GM12878 (cell line): ENCODE measurements at regions not wholly inside any gene's neighbourhood (a gene's known extent, or its start where the extent isn't known, plus 50 kb on each side); places are given as distances from the start of the nearest gene placed in this dataset.

Experiments used
- ETV6 ChIP-seq, 2 experiments: fragments of 450-650 bp in 1 of 2; IDR thresholded peaks in 1 of 2; conservative IDR thresholded peaks in 1 of 2; 2 replicates each; pipeline ENCODE4 v1.6.1; 2014; ENCODE audit warnings: antibody characterized with exemption in 1 of 2, borderline replicate concordance in 1 of 2, low read depth in 1 of 2, mild to moderate bottlenecking in 1 of 2, moderate library complexity in 1 of 2
- EZH2 ChIP-seq: IDR thresholded peaks from 2 replicates; pipeline ENCODE4 v1.6.1; 2012; ENCODE audit warnings: low read depth, mild to moderate bottlenecking, control low read depth, inconsistent platforms, low read length, borderline replicate concordance; ENCODE audit not compliant: control insufficient read depth
- POLR2AphosphoS5 ChIP-seq: IDR thresholded peaks from 2 replicates; pipeline ENCODE4 v1.6.1; 2011; ENCODE audit warnings: mild to moderate bottlenecking, low read length, inconsistent platforms
- SMC3 ChIP-seq: IDR thresholded peaks from 2 replicates; pipeline ENCODE4 v1.6.1; 2011; ENCODE audit warnings: low read length, improper control_type of control experiment, borderline replicate concordance

GRCh38 chr11:45343444-45343843 is 57.3 kb upstream of the SYT13 start:
- no peak for TF ChIP-seq SMC3
- TF ChIP-seq ETV6 (conservative IDR thresholded peaks at IDR 0.05 in 1 of 2, IDR thresholded peaks at IDR 0.05 in 1 of 2; ENCODE audit: borderline replicate concordance in 1 of 2, low read depth in 1 of 2), result no peak
- TF ChIP-seq EZH2, result no peak
- no peak for TF ChIP-seq POLR2AphosphoS5
